DMS114 treated with DMSO at 0.1 percent for 48 hours (cell line): ENCODE measurements at regions not wholly inside any gene's neighbourhood (a gene's known extent, or its start where the extent isn't known, plus 50 kb on each side); places are given as distances from the start of the nearest gene placed in this dataset.

Experiments
- DNase-seq: peaks from one replicate; lab custom pipeline; 2025; ENCODE audit not compliant: unreplicated experiment; lab: John Stamatoyannopoulos, UW

DNA sequence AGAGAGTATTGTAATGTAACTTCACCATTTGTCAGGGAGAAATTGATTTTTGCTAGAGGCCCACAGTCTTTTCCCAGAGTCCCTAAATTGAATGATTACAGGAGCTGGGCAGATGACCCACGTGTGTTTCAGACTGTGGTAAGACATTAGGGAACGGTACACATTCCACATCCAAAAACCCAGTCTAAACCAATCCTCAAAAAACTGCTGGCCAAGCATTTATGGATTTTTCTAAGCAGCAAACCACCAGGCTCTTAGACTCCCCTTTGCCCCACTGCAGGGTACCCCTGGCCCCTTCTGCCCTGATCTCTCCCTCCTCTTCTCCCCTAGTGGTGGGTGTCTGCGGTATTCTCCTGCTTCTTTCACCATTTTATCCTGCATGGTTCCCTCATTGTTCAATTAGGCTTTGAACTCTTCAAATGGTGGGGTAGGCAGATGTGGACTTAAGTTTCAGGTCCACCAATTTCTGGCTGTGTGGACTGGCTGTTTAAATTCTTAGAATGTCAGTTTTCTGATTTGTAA is 135.5 kb upstream of the SORCS3 start:
- no peak for DNase-seq

DNA sequence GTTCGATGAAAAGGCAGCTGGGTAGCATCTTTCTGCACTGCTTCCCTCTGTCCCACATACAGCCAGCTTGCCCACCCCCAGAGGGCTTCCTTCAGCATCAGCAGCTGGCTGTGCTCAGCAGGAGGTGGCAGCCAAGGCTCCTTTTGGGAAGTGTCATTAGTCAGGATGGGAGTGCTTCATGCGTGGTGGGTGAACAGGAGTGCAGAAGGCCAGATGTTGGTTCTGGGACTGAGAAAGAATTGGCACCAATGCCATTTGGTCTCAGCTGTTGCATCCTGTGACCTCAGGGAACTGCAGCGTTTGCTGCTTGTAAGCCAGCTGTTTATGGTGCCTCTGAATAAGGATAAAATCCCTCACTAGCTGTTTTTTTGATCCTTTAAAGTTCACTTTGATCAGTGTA is 131.1 kb upstream of the SORCS3 start:
- no peak for DNase-seq

DNA sequence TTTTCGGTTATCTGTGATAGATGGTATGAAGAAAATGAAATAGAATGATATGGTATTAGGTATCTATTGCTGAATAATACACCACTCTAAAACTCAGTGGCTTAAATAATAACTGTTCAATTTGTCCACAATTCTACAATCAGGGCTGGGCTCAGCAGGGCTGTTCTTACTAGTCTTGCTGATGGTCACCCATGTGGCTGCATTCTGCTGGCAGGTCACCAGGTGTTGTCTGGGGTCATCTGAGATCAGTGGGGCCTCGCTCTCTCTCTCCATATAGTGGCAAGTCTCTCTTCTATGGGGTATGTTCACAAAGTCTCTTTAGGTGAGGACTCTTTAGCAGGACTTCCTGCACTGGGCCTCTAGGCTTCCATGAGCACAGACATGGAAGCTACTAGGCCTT is 130.4 kb upstream of the SORCS3 start:
- DNase-seq: no peak

DNA sequence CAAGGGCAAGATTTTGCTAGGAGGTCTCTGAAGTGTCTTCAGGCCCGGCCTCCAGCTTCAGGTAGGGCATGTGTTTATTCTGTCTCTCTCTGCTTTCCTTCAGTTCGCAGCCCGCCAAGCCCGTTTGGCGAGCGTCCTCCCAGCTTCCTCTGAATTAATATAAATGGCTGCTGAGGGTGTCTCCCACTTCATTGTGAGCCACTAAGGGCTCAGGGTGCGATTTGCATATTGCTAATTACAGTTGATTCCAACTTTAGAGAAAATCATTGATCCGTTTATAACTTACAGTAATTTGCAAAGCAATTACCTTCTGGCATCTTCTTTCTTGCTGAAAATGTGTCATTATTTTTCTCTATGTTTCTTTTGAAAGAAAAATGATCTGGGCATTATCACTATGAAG is 128.3 kb upstream of the SORCS3 start:
- no peak for DNase-seq

DNA sequence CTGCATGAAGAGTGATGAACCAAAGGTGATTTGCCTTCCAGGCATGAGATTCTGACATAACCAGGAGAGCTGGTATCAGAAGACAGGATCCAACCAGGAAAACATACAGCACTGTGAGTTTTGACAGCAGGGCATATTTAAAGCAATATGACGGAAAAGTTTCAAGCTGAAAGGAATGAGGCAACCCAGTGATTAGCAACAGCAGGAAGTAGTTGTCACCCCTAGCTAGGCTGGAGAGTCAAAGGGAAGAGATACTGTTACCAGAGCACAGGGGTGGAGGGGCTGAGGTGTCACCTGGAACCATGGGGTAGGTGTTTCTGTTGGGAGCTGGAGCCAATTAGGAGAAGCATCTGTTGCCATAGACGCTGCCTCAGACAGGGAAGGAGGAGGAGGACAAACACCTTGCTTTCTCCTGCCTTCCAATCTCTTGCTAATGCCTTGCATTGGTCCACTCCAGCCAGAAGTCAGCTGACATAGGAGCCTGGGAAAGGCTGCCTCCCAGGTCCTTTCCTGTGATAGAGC is 125.4 kb upstream of the SORCS3 start:
- no peak for DNase-seq

DNA sequence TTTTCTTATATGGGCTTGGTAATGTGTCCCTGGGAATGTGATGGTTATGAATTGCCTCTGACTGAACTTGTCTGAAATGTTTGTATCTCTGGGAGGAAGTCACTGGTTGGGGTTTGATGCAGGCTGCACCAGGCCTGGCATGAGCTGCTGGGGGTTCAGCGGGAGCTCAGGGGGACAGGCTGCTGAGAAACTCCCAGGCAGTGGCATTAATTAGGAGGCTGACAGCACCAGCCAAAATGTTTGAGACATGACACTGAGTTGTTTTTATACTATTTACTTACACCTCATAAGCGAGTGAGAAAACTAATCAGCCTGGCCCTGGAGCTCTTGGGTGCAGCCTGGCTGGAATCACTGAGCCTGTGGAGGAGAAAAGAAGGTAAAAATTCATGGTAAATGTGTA is 124.1 kb upstream of the SORCS3 start:
- DNase-seq: no peak

DNA sequence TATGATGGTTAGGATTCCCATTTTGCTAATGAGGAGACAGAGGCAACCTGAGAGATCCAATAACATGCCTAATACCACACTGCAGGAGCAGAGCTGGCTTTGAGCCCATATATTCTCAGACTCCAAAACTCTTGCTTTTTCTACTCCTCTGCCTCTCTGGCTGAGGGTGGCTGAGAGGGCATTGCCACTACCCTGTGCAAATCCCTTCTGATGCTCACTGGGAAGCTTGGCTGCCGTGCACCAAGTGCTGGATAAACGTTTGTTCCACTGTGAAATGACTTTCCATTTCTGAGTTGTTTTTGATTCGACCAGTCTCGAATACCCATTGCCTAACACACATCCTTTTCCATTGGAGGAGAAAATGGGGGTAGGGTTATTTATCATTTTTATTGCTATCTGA is 123.1 kb upstream of the SORCS3 start:
- no peak for DNase-seq

DNA sequence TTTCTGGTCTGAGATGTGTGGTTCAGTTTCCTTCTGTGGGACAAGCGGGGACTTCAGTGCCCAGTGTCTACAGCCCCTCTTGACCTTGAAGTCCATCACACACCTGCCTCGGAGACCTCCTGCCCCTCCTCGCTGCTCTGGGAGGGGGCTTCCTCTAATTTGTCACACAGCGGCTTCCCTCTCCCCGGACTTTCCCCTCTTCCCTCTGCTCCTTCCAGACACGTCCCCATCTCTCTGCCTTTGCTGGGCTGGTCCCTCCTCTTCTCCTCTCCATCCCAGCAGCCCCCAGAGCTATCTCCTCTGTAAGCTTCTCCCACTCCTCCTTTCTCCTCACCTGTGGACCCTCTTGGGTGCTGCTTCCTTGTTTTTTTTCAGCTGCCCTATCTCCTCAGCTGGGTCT is 122.2 kb upstream of the SORCS3 start:
- no peak for DNase-seq

DNA sequence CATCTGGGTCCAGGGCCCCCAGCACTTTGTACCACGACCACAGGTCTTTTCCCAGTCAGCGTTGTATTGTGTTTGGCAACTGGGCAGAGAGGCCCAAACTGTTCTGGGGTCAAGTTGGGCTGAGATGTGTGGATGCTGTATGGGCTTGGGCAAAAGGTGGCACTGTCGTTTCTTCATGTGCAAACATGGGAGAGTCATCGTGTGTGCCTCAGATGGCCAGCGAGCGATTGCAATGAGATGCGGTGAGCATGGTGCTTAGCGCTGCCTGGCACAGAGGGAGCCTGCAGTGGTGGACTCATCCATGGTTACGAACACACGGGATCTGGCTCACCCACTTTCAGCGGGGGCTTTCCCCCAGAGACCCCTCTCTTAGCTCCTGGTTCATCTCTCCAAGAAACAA is 120.4 kb upstream of the SORCS3 start:
- DNase-seq: no peak

DNA sequence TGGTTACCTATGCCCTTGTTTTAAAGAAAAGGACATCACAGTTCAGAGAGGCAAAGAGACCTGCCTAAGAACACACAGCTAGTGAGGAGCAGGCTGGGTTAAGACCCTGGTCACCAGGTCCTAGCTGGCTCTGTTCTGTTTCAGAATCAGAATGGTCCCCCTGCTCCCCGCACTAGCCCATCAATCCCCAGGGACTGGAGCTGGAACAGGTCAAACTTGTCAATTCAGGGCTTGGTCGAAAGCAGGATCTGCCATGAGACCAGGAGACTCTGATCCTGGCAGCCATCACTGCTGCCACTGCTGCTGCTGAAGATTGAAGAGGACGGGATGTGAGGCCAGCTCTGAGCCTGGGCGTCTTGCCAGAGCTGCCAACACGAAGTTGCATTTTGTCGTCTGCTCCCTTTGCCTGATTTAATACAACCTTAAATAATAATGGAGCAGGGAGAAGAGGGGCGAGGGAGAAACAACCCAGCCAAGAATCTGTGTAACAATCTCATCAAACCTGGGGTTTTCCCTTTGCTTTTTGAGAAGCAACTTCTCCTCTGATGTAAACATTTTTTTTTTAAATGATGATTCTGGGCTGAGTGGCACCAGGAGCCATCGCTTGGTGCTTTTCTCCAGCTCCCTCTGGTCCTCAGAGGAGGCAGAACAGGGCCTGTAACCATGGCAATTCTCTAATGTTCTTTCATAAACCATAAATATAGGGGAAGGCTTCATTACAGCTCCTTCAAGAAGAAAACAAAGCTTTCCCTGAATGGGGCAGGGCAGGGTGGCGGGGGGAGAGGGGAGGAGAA is 119.0 kb upstream of the SORCS3 start:
- no peak for DNase-seq

DNA sequence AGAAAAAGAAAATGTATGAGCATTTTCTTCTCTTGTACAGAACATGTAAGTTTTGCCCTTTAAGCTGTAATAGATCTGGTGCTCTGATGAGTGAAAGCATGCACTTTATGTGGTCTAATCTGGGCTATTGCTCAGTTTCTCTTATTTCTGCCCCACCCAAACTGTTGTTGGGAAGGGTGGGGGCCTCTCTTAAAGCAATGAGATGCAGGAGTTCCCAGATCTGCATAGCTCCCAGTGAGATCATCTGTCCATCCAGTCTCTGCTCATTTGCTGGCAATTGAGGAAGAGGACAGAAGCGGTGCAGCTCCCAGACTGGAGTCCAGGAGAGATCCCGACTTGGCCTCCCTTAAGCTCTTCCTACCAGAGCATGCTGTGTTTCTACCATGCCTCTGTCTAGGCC is 114.9 kb upstream of the SORCS3 start:
- DNase-seq: no peak

DNA sequence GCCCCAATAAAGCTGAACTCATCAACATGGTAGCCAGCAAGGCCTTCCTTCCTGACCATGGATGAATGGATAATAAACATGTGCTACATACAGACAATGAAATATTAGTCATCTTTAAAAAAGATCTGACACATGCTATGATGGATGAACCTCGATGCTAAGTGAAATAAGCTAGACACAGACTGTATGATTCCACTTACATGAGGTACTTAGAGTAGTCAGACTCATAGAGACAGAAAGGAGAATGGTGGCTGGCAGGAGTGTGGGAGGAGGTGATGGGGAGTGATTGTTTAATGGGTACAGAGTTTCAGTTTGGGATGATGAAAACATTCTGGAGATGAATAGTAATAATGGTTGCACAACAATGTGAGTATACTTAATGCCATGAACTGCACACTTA is 114.1 kb upstream of the SORCS3 start:
- DNase-seq: no peak

DNA sequence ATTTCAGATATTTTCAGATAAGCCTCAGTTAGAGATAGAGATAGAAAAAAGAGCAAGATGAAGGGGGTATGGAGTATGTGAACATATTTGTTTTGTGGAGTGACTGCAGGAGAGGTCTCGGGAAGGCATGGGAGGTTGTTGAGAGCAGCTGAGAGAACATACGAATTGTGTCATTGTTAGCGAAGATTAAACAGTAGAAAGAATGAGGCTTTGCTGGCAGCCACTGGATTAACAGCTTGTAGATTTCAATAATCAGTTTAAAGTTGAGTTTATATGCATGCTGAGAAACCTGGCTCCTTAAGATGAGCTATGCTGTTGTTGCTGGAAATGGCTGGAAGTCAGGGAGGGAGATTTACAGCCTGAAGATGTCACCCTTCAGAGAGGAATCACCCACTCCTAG is 100.9 kb upstream of the SORCS3 start:
- no peak for DNase-seq

DNA sequence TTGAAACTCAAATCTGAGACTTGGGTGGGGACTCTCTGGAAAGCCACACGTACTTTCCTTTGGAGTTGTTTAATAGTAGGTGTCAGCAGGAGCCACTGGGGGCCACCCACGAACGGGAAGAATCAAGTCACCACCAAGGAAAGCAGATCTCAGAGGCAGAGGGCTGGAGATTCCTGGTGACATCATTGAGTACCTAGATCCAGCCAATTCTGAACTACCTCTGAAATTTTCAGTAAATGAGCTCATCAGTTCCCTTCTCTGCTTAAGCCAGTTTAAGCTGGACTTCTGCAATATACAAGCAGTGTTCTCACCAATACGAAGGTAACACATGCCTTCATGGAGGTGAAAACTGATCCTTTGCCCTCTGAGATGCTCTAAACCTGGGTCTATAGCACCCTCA is 99.3 kb upstream of the SORCS3 start:
- DNase-seq: no peak

DNA sequence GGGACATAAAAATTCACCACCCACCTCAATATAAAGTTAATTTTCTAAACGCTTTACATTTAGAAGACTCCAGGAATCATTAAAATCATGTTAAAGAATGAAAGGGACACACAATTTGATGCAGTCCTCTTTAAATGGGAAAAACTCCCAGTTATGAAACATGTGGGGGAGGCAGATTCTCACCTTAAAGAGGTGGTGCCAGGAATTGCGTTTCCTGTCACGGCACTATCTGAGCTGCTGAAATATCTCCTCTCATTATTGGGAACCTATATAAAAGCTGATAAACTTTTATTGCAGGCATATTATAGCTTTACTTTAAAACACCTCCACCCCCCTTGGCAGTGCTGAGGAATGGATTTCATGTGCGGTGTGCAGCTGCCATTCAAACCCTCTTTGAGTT is 94.8 kb upstream of the SORCS3 start:
- DNase-seq: no peak

DNA sequence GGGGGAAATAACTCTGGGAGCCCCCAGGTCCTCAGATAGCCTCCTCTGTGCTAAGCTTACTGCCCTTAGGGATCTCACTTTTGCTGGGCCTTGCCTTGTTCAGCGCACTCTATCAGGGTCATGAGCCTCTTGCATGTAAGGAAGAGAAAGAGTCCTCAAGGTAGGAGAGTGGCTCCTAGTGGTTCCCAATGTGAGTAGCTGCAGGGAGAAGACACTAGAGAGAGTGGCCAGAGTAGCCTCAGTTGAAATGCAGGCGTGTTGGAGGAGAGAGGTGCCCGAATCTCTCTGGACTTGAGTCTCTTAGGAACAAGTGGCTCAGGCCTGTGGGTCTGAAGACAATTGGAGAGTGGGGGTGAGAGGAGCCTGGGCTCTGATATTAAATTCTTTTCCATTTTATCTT is 94.3 kb upstream of the SORCS3 start:
- DNase-seq: no peak

DNA sequence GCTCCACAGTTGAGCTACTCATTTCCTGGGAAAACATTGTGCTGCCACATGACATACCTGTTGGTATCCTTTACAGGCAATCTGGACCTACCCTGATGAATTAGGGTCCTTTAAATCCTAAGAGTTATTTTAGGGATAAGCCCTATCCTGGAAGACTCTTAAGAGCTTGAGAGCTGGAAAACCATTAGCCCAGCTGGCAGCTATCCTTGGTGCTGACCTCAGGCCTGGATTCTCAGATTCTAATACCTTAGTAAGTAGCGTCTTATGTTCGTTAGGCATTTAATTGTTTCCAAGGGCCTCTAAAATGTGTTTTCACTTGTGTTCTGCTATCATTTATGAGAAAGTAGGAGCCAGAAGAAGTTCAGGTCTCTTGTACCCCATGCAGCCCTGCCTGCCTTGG is 93.0 kb upstream of the SORCS3 start:
- DNase-seq: no peak

DNA sequence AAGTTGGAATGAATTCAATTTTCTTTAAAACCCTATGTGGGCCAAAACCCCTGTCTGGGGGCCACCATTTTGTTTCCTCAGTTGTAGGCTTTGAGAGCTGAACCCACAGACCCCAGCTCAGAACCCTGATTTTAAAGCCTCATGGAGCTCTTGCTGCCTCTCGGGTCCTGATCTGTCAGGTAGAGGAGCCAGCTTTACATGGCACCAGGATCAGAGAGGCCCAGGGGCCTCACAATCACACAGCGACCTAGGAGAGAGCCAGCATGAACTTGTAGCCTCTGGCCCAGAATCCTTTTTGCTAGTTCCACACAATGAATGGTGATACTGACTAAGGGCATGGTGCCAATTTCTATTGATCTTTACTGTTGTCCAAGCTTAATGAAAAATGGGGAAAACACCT is 84.3 kb upstream of the SORCS3 start:
- no peak for DNase-seq

DNA sequence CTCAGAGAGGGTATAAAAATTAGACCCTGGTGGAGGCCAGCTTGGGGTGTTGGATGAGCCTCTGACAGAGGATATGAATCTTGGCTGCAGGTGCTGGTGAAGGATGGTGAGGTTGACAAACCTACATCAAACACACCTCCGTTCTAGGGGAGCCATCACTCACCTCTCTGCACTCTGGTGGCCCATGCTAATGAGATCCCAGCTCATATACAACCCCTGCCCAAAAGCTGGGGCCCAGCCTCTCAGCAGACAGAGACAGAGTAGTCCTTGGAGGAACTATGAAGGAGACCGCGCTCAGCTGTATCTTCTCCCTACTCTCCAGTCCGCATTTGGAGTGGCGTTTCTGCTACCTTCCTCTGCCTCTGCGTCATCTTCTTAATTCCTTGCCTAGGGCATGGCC is 83.1 kb upstream of the SORCS3 start:
- DNase-seq: no peak

DNA sequence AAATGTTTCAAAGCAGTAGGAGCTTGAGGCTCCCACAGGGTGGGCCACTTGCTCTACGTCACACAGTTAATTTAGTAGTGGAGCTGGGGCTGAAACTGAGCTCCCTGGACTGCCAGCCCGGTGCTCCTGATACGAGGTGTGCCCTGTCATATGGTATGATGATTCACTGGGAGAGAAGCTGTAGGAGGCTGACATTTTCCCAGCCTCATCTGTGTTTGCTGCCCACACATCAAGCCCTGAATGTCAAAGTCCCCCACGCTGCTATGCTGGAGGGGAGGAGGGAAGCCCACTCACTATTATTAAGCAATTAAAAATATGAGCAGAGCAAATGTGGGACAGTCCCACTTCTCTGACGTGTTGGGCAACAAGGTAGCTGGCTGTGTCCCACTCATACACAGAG is 81.2 kb upstream of the SORCS3 start:
- DNase-seq: no peak

DNA sequence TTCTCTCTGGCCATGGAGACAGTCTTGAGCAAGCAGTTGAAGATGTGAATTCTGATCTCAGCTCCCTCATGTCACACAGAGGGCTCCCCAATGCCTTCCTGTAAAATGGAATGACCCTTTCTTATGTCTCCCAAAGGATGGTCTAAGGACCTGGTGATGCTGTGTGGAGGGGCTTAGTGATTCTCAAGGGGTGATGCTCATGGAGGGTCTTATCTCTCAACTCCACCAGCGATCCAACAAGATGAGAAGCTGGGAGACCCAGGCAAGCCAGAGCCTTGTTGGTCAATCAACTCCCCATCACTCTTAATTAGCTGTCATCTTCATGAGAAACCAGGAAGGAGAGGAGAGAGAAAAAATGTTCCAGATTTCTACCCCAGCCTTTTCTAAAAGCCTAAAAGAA is 78.0 kb upstream of the SORCS3 start:
- no peak for DNase-seq

DNA sequence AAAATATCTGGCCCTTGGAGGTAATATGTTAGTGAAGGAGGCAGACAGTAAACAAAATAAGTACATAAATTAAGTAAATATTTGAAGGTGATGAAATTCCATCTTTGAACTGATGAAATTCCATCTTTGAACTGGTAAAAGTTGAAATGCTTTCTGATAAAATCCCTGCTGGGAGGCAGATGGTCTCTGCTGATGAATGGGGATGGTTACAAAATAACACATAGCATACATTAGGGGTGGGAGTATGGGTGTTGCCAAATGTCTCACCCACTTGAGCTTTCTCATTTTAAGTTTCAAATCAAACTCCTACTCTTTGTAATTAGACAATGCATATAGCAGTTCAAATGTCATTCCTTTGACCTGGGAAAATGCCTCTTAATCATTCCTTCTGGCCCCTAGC is 77.5 kb upstream of the SORCS3 start:
- no peak for DNase-seq

DNA sequence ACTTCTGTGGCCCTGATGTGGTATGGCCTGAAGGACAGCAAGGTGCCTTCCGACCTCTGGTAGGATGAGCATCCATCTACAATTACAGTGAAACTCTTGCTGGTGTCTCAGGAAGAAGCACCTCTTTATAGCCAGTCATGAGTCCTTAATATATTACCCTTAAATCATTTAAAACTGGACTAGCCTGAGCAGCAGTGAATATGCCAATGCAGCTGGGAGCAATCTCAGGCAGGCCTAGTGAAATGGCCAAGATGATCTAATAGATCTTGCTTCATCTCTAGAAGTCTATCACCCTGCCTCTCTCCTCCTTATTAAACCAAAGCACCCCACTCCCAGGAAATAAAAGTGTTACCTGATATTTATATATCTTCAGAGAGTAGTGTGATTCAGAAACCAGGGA is 66.7 kb upstream of the SORCS3 start:
- DNase-seq: no peak
